ENCODE measurements at regions not wholly inside any gene's neighbourhood (a gene's known extent, or its start where the extent isn't known, plus 50 kb on each side); places are given as distances from the start of the nearest gene placed in this dataset.
"Not testable (repeated sequence)": the region's sequence is repeated elsewhere in the genome, so short reads cannot be mapped to it uniquely, and the experiment has no call there.

- no peak for TF ChIP-seq CTCF (conservative IDR thresholded peaks at IDR 0.05)
- no peak overlapping the region for H3K27ac ChIP-seq
These were observed 573.8 kb downstream of the MAGEB5 start for GRCh38 chrX:26789751-26790150.

DNA sequence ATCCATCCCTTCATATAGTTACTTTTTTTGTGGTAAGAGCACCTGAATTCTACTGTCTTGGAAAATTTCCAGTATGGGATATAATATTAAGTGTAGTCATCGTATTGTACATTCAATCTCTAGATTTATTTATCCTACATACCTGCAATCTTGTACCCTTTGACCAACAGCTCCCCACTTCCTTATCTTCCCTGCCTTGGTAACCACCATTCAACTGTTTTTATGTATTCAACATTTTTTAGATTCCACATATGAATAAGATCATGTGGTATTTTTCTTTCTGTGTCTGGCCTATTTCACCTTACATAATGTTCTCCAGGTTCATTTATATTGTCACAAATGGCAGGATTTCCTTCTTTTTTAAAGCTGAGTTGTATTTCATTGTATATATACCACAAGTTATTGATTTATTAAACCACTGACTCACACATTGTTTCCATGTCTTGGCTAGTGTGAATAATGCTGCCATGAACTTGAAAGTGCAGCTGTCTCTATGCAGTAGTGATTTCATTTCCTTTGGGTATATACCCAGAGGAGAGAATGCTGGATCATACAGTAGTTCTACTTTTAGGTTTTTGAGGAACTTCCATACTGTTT is 572.5 kb downstream of the MAGEB5 start:
- no peak for TF ChIP-seq CTCF (conservative IDR thresholded peaks at IDR 0.05)
- H3K27ac ChIP-seq = no peak overlapping the region

DNA sequence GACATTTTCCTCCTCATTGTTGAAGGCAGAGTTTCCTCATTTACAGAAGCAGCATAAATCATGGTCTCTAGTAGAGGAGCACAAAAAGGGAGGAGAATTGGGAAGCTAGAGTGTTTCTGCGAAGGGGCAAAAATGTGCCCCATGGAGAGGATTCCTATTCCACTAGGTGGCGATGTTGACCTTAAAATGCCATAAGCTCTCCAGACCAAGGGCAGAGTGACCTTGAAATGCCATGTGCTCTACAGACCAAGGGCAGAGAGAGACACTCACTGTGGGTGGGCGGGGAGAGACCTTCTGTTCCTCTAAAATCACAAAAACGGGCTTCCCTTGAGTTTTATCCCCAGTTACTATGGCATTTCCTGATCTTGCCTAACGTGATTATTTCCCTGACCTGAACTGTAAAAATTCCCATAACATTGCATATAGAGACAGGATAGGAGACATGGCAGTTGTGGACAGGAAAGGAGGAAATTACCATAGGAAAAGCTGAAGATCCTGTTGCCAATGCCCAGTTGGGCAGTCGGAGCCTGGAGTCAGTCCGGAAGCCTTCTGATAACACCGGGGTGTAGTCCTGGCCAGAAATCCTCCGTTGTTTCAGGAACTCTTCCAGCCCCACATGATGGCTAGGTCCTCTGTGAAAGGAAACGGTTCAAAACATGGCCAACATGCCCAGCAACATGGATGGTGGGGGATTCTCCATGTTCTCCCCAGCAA is 567.7 kb downstream of the MAGEB5 start:
- TF ChIP-seq CTCF (conservative IDR thresholded peaks at IDR 0.05) = peak; percentile 65
- H3K27ac ChIP-seq = no peak overlapping the region

- H3K27ac ChIP-seq = no peak overlapping the region
- no peak for TF ChIP-seq CTCF (conservative IDR thresholded peaks at IDR 0.05)
These were observed 562.4 kb downstream of the MAGEB5 start for GRCh38 chrX:26778320-26778888.

- no peak overlapping the region for H3K27ac ChIP-seq
- TF ChIP-seq CTCF (conservative IDR thresholded peaks at IDR 0.05) = no peak
These were observed 546.3 kb downstream of the MAGEB5 start for GRCh38 chrX:26762253-26762652.

DNA sequence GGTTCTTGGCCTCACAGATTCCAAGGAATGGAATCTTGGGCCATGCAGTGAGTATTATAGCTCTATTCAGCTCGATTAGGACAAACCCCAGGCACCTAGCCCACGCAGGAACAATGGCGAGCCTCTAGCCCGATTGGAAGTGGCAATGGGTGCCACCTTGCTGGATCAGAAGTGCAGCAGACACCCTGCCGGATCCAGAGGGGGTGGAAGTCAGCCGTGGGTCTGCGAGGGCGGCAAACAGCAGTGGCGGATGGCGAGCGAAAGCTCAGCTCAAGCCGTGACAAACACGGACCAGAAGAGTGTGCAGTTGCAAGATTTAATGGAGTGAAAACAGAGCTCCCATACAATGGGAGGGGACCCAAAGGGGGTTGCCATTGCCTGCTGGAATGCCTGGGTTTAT is 539.8 kb downstream of the MAGEB5 start:
- H3K27ac ChIP-seq = not testable (repeated sequence)

- no peak overlapping the region for H3K27ac ChIP-seq
- no peak for TF ChIP-seq CTCF (conservative IDR thresholded peaks at IDR 0.05)
These were observed 531.9 kb downstream of the MAGEB5 start for GRCh38 chrX:26747877-26748276.

Data from VCaP (cell line).